GM12864 (cell line): ENCODE measurements at regions not wholly inside any gene's neighbourhood (a gene's known extent, or its start where the extent isn't known, plus 50 kb on each side); places are given as distances from the start of the nearest gene placed in this dataset.

ENCODE experiments used
- DNase-seq: peaks from one replicate; pipeline ENCODE4 v3.0.0-alpha.2; 2011; ENCODE audit warnings: low read depth
- H3K4me3 ChIP-seq: 2 replicates; pipeline ENCODE4 v1.5.1; 2011; ENCODE audit warnings: mild to moderate bottlenecking, low read depth, low read length, control low read depth
- TF ChIP-seq, protein P1 (sequence below): IDR thresholded peaks from 2 replicates; pipeline ENCODE4 v1.5.1; 2011; ENCODE audit warnings: low read depth, mild to moderate bottlenecking, moderate library complexity, low read length, control low read depth, inconsistent platforms; ENCODE audit errors: missing control alignments

DNA sequence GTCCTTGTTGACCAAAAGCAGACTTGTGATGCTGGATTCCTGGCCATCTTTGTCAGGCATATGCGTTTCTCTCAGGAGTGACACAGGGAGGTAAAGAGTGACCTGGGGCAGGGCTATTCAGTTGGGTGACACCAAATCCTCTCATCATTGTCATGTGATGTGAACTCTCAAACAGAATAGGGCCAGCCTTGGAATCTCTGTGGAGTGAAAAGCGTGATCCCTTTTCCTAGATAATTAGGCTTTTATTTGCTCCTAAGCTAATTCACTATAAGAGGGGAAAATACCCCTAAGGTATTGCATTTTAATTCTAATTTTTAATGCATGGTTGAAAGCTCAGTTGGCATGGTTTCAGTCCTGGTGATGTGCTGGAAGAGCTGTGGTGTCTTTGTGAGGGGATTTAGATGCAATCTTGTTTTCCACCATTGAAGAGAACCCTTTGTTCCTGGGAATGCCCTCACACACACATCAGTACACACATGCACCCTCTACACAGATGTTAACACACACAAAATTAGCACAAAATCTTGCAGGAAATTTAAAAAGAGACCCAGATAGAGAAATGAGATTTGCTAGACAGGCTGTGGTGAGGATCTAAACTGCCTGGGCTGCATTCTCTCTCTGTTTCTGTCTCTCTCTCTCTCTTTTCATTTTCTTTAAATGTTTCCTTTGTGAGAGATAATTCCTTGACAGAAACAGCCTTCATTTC lies 349.9 kb downstream of the TSN start:
- DNase-seq = no peak
- TF ChIP-seq, protein P1, sequence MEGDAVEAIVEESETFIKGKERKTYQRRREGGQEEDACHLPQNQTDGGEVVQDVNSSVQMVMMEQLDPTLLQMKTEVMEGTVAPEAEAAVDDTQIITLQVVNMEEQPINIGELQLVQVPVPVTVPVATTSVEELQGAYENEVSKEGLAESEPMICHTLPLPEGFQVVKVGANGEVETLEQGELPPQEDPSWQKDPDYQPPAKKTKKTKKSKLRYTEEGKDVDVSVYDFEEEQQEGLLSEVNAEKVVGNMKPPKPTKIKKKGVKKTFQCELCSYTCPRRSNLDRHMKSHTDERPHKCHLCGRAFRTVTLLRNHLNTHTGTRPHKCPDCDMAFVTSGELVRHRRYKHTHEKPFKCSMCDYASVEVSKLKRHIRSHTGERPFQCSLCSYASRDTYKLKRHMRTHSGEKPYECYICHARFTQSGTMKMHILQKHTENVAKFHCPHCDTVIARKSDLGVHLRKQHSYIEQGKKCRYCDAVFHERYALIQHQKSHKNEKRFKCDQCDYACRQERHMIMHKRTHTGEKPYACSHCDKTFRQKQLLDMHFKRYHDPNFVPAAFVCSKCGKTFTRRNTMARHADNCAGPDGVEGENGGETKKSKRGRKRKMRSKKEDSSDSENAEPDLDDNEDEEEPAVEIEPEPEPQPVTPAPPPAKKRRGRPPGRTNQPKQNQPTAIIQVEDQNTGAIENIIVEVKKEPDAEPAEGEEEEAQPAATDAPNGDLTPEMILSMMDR = no peak

DNA sequence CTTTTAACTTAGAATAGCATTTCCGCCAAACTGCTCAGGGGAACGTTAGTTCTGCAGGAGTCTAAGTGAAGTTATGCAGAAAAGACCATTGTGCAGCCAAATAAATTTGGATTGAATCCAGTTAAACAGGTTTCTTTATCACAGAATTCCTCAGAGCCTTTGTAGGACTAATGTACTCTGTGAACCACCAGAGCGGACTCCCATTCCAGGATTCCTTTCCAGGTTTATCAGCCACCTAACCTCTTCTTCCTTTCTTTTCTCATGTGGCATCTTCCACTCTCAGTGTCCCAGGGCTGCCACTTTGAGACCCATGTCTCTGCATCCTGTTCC lies 350.4 kb downstream of the TSN start:
- TF ChIP-seq, protein P1 = no peak
- no peak for DNase-seq
- no peak overlapping the region for H3K4me3 ChIP-seq

More for the DNA sequence above, 349.9 kb downstream of the TSN start:
- no peak overlapping the region for H3K4me3 ChIP-seq

DNA sequence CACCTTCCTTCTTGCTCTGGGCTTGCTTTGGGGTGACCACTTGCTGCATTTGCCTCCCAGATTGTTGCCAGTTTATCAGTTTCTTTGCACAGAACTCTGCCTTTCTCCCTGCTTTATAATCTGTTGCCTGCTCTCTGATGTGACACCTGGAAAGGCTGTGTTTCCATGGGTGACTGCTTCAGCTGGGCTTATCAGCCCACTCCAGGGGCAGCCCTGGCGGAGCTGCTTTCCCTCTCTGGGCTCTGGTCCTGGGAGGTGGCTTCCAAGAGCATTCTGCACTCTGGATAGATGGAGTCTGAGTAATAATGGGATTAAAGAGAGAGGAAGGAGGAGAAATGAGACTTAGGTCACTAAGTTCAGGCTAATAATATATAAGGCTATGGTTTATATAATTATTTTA lies 352.7 kb downstream of the TSN start:
- DNase-seq = no peak
- TF ChIP-seq, protein P1 = no peak

DNA sequence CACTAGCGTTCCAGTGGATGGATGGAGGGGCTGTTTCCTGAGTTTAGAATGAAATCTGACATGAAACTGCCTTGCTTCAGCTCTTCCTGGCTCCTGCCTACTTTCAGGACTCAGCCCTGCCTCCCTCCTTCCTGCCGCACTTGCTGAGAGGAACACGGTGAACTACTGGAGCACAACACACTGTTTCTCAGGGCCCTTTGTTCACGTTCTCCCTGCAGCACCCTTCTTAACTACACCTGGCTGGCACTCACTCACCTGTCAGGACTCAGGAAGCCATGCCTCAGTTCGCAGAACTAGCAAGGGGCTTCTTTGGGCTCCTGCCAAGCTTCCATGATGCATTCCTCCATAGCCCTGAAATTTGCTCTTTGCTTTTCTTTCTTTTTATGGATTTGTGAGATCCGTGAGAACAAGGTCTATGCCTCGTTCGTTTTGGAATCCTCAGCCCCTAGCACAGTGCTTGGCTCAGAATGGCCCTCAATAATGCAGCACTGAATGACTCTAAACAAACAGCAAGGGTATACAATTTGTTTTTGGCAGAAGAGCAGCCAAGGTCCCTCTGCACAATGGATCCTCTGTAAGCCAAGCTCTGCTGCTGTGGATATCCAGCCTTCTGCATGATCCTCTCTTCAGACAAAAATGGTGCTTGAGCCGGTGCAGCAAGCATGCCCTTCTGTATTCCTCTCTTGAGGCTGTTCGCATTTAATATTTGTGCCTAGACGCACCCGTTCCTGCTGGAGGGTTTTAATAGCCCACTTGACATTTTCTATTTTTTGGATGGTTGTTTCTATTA lies 357.0 kb downstream of the TSN start:
- no peak for DNase-seq
- no peak overlapping the region for H3K4me3 ChIP-seq
- TF ChIP-seq, protein P1 = no peak

More for the DNA sequence above, 352.7 kb downstream of the TSN start:
- H3K4me3 ChIP-seq = no peak overlapping the region

DNA sequence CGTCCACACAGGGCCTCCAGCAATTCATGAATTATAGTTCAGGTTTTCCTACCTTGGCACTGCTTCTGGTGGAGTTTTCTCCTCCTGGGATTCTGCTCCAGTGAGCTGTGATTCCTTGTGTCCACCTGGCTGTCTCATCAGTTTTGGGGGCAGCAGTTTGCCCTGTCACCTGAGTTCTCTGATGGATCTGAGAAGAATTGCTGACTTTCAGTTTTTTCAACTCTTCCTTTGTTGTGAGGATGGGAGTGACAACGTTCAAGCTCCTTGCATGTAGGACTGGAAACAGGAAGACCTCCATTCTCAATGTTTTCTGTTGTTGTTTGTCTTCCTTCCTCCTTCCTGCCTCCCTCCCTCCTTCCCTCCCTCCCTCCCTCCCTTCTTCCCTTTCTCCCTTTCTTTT lies 359.0 kb downstream of the TSN start:
- TF ChIP-seq, protein P1 = no peak
- DNase-seq = no peak
- H3K4me3 ChIP-seq = no peak overlapping the region

DNA sequence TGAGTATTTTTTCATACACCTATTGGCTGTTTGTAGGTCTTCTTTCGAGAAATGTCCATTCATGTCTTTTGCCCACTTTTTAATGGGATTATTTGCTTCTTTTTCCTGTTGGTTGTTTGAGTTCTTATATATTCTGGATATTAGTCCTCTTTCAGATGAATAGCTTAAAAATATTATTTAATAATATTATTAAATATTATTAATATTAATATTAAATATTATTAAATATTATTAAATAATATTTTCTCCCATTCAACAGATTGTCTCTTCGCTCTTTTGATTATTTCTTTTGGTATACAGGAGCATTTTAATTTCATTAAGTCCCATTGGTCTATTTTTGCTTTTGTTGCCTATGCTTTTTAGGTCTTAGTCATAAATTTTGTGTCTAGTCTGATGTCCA lies 361.9 kb downstream of the TSN start:
- no peak overlapping the region for H3K4me3 ChIP-seq
- DNase-seq = no peak
- TF ChIP-seq, protein P1 = no peak
